ENCODE measurements at regions not wholly inside any gene's neighbourhood (a gene's known extent, or its start where the extent isn't known, plus 50 kb on each side); places are given as distances from the start of the nearest gene placed in this dataset.

GRCh38 chr22:27669798-27670599 is 131.6 kb downstream of the MN1 start:
- DNase-seq = no peak
- H3K4me3 ChIP-seq = no peak overlapping the region
- H3K27ac ChIP-seq (ENCODE audit: low read depth in 1 of 2, low read length in 1 of 2) = peak overlapping the region; percentile 32 to 68
- ATAC-seq (ENCODE audit: insufficient read depth, low FRiP score) = no peak
- H3K27me3 ChIP-seq (ENCODE audit: control insufficient read depth in 3 of 3, insufficient read depth in 3 of 3, low read length in 2 of 3) = no peaks in the 10 kb centered on the region
- TF ChIP-seq CTCF (IDR thresholded peaks at IDR 0.05; ENCODE audit: control extremely low read depth, extremely low read depth) = no peak
- peaks cover 0 to 3% (median 0%) of the 10 kb centered on the region in 4 donors for H3K9me3 ChIP-seq (ENCODE audit: control insufficient read depth in 4 of 4, insufficient read depth in 3 of 4, low read length in 3 of 4)
- no peaks in the 10 kb centered on the region for H3K36me3 ChIP-seq (ENCODE audit: control insufficient read depth in 4 of 4, insufficient read depth in 4 of 4, low read length in 4 of 4)
- peaks cover 3 to 17% (median 10%) of the 10 kb centered on the region in 5 donors for H3K4me1 ChIP-seq (ENCODE audit: control insufficient read depth in 5 of 5, insufficient read depth in 5 of 5, low read length in 5 of 5)
- 28 to 44% methylated on average over 13 of the region's 13 CpGs for WGBS, 2 donors
- H3K9ac ChIP-seq (ENCODE audit: insufficient read depth in 1 of 2, low read length in 2 of 2) = no peak overlapping the region

DNA sequence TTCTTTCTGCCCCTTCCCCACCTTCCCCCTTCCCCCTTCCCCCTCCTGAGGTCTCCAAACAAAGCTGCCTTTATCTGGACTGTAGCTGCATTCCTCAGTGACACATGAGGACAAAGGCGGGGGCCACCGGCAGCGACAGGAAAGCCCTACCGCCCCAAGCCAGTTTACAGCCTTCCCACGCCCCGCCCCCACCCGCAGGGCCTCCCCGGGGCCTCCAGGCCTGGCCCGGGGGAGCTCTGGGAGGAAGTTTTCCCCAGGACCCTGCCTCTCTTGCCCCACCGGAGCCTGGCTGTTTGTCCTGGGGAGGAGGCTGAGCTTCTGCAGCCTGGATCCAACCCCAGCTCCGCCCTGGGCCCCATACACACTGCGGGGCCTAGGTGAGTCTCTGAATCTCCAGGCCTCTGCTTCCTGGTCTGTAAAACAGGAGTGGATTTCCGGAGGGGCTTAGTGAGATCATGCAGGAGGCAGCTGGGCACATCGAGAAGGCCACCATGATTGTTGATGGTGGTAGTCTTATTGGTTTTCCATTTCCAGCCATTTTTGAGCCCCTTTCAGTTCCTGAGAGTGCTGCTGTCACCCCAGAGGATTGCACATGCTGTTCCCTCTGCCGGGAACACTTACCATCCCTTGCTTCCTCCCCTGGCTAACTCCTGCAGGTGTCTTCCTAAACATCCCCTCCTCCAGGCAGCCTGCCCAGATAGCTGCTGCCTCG is 130.7 kb downstream of the MN1 start:
- 7 to 19% methylated on average over 16 of the region's 16 CpGs for WGBS, 2 donors
- peaks cover 0 to 3% (median 0%) of the 10 kb centered on the region in 4 donors for H3K9me3 ChIP-seq (ENCODE audit: control insufficient read depth in 4 of 4, insufficient read depth in 3 of 4, low read length in 3 of 4)
- DNase-seq (peak; percentile 79 to 91 (median 88)), ATAC-seq (ENCODE audit: insufficient read depth, low FRiP score) (no peak)
- no peak for TF ChIP-seq CTCF (IDR thresholded peaks at IDR 0.05; ENCODE audit: control extremely low read depth, extremely low read depth)
- H3K9ac ChIP-seq (ENCODE audit: insufficient read depth in 1 of 2, low read length in 2 of 2) = no peak overlapping the region
- H3K27ac ChIP-seq (ENCODE audit: low read depth in 1 of 2, low read length in 1 of 2) = peak overlapping the region; percentile 44 to 68
- H3K4me3 ChIP-seq = no peak overlapping the region
- peaks cover 3 to 17% (median 10%) of the 10 kb centered on the region in 5 donors for H3K4me1 ChIP-seq (ENCODE audit: control insufficient read depth in 5 of 5, insufficient read depth in 5 of 5, low read length in 5 of 5)
- H3K36me3 ChIP-seq (ENCODE audit: control insufficient read depth in 4 of 4, insufficient read depth in 4 of 4, low read length in 4 of 4) = no peaks in the 10 kb centered on the region
- H3K27me3 ChIP-seq (ENCODE audit: control insufficient read depth in 3 of 3, insufficient read depth in 3 of 3, low read length in 2 of 3) = no peaks in the 10 kb centered on the region

DNA sequence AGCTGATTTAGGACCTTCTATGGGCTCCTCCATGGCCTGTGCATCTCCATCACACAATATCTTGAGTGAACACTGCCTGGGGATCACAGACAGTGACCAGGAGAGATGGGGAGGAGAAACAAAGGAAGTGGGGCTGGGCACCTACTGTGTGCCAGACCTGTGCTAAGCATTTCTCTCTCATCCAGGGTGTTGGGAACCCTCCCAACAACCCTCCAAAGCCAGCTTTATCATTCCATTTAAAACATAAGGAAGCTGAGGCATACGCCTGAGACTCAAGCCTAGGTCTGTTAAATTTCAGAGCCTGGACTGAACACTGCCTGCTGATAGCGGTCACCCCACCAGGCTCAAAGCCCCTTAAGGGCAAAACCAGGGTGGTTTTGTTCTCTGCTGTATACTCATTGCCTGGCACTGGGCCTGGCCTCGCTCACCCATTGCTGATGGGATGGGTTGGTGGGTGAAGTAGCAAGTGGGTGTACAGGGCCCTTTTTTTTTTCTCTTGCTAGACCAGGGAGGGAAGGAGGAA is 130.1 kb downstream of the MN1 start:
- Histone ChIP-seq H3K27me3 (ENCODE audit: control insufficient read depth in 3 of 3, insufficient read depth in 3 of 3, low read length in 2 of 3) (no peaks in the 10 kb centered on the region), H3K36me3 (ENCODE audit: control insufficient read depth in 4 of 4, insufficient read depth in 4 of 4, low read length in 4 of 4) (no peaks in the 10 kb centered on the region), H3K4me3 (no peak overlapping the region), H3K9ac (ENCODE audit: insufficient read depth in 1 of 2, low read length in 2 of 2) (no peak overlapping the region), H3K4me1 (ENCODE audit: control insufficient read depth in 5 of 5, insufficient read depth in 5 of 5, low read length in 5 of 5) (peaks cover 3 to 17% (median 10%) of the 10 kb centered on the region in 5 donors), H3K27ac (ENCODE audit: low read depth in 1 of 2, low read length in 1 of 2) (peak overlapping the region; percentile 44 to 68), H3K9me3 (ENCODE audit: control insufficient read depth in 4 of 4, insufficient read depth in 3 of 4, low read length in 3 of 4) (peaks cover 0 to 2% (median 0%) of the 10 kb centered on the region in 4 donors)
- TF ChIP-seq CTCF (IDR thresholded peaks at IDR 0.05; ENCODE audit: control extremely low read depth, extremely low read depth) = no peak
- ATAC-seq (ENCODE audit: insufficient read depth, low FRiP score) (no peak), DNase-seq (no peak)
- 85 to 88% methylated on average over 3 of the region's 3 CpGs for WGBS, 2 donors

Data from lung (tissue), 11 donors.